ENCODE measurements at regions not wholly inside any gene's neighbourhood (a gene's known extent, or its start where the extent isn't known, plus 50 kb on each side); places are given as distances from the start of the nearest gene placed in this dataset.

DNA sequence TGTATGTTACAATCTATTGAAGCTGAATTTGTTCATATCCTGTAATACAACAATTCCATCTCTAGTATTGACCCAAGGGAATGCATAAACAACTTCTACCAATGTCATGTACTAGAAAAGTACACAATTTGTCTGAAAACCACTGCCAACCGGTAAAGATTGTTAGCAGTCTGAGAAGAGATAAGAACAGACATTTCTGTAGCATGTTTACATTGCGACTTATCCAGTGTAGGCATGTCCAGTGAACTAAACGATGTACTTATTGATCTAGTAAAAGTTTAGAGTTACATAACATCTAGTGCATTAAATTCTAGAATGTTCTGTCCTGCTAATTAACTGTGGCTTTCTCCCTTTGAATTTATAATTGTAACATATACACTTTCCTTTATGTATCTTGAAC lies 425.9 kb downstream of the SLITRK6 start:
- no peak for TF ChIP-seq POLR2A (IDR thresholded peaks at IDR 0.05)
- TF ChIP-seq, protein P1, sequence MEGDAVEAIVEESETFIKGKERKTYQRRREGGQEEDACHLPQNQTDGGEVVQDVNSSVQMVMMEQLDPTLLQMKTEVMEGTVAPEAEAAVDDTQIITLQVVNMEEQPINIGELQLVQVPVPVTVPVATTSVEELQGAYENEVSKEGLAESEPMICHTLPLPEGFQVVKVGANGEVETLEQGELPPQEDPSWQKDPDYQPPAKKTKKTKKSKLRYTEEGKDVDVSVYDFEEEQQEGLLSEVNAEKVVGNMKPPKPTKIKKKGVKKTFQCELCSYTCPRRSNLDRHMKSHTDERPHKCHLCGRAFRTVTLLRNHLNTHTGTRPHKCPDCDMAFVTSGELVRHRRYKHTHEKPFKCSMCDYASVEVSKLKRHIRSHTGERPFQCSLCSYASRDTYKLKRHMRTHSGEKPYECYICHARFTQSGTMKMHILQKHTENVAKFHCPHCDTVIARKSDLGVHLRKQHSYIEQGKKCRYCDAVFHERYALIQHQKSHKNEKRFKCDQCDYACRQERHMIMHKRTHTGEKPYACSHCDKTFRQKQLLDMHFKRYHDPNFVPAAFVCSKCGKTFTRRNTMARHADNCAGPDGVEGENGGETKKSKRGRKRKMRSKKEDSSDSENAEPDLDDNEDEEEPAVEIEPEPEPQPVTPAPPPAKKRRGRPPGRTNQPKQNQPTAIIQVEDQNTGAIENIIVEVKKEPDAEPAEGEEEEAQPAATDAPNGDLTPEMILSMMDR (IDR thresholded peaks at IDR 0.05) = no peak

All from adrenal gland (tissue), 5 donors.